ENCODE measurements at regions not wholly inside any gene's neighbourhood (a gene's known extent, or its start where the extent isn't known, plus 50 kb on each side); places are given as distances from the start of the nearest gene placed in this dataset.

DNA sequence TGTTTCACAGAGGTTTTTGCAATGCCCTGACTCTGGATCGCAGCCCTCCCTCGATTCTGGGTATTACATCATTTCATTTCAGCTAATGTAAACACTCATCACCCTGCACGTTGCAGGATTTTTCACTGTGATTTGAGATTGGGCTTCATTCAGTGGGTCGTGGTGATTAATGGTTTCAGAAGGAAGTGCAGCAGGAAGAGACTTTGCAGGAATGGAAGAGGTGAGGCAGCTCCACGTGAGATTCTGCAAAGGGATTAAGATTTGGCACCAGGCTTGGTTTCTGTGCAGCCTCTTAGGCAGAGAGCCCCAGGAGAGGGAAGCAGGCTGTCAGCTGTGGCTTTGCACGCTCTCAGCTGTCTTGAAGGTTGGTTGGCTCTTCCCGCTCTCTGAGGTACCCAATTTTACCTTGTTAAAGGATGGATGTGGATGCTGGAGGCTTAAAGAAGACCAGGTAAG, 95.2 kb downstream of the PLCE1 start (continued):
- TF ChIP-seq TEAD4 (IDR thresholded peaks at IDR 0.05; ENCODE audit: low read depth, low read length), result no peak
- TF ChIP-seq SRF (IDR thresholded peaks at IDR 0.05; ENCODE audit: low read depth, low read length), result no peak
- no peak for TF ChIP-seq GABPA (IDR thresholded peaks at IDR 0.05; ENCODE audit: borderline replicate concordance, insufficient read depth, low read length)

Measured in H1 (cell line).